TTC549 (cell line): ENCODE measurements at regions not wholly inside any gene's neighbourhood (a gene's known extent, or its start where the extent isn't known, plus 50 kb on each side); places are given as distances from the start of the nearest gene placed in this dataset.

ENCODE experiments used
- FAIRE-seq: peaks from 2 replicates; lab custom pipeline; 2012; peaks lifted over from hg19 to GRCh38; lab: Jason Lieb, UNC

- no peak for FAIRE-seq
Measured at GRCh38 chr9:106717686-106718085, 145.3 kb upstream of the ZNF462 start.

- FAIRE-seq: no peak
Measured at GRCh38 chr9:106718936-106719335, 144.0 kb upstream of the ZNF462 start.

- no peak for FAIRE-seq
Measured at GRCh38 chr9:106722051-106722753, 140.8 kb upstream of the ZNF462 start.

- FAIRE-seq: no peak
Measured at GRCh38 chr9:106723926-106724325, 139.0 kb upstream of the ZNF462 start.

GRCh38 chr9:106724566-106724965, 138.4 kb upstream of the ZNF462 start:
- no peak for FAIRE-seq

GRCh38 chr9:106726070-106726815, 136.7 kb upstream of the ZNF462 start:
- no peak for FAIRE-seq

- FAIRE-seq: no peak
Measured at GRCh38 chr9:106727969-106728368, 135.0 kb upstream of the ZNF462 start.

GRCh38 chr9:106728860-106729259, 134.1 kb upstream of the ZNF462 start:
- FAIRE-seq: no peak

- no peak for FAIRE-seq
Measured at GRCh38 chr9:106731910-106732309, 131.1 kb upstream of the ZNF462 start.

GRCh38 chr9:106733828-106734380, 129.1 kb upstream of the ZNF462 start:
- FAIRE-seq: no peak

GRCh38 chr9:106737516-106737915, 125.5 kb upstream of the ZNF462 start:
- no peak for FAIRE-seq

- no peak for FAIRE-seq
Measured at GRCh38 chr9:106738109-106738508, 124.9 kb upstream of the ZNF462 start.

GRCh38 chr9:106745457-106745856, 117.5 kb upstream of the ZNF462 start:
- no peak for FAIRE-seq

GRCh38 chr9:106745876-106746275, 117.1 kb upstream of the ZNF462 start:
- FAIRE-seq: no peak

GRCh38 chr9:106751681-106752080, 111.3 kb upstream of the ZNF462 start:
- FAIRE-seq: no peak

GRCh38 chr9:106752581-106752980, 110.4 kb upstream of the ZNF462 start:
- FAIRE-seq: no peak

- no peak for FAIRE-seq
Measured at GRCh38 chr9:106753155-106753671, 109.8 kb upstream of the ZNF462 start.

GRCh38 chr9:106755736-106756135, 107.2 kb upstream of the ZNF462 start:
- no peak for FAIRE-seq

- FAIRE-seq: no peak
Measured at GRCh38 chr9:106757514-106757913, 105.5 kb upstream of the ZNF462 start.

GRCh38 chr9:106758911-106759310, 104.1 kb upstream of the ZNF462 start:
- FAIRE-seq: no peak

GRCh38 chr9:106761493-106761892, 101.5 kb upstream of the ZNF462 start:
- FAIRE-seq: no peak

- FAIRE-seq: no peak
Measured at GRCh38 chr9:106766616-106767015, 96.3 kb upstream of the ZNF462 start.

GRCh38 chr9:106769331-106769730, 93.6 kb upstream of the ZNF462 start:
- no peak for FAIRE-seq
